Endothelial cell of umbilical vein (primary cell): ENCODE measurements at regions not wholly inside any gene's neighbourhood (a gene's known extent, or its start where the extent isn't known, plus 50 kb on each side); places are given as distances from the start of the nearest gene placed in this dataset.

Experiments used
- BruUV-seq: library from RNA; stranded (reverse); fragments of 400-500 nt; replicated peaks from 2 replicates; lab custom pipeline; 2021; lab: Mats Ljungman, UMichigan
- CTCF ChIA-PET: fragments of 300-600, 350-600 bp; sonication (Branson Sonifier 250); formaldehyde crosslinking; loops from one replicate; lab custom pipeline; 2021; ENCODE audit warnings: antibody characterized with exemption, inconsistent platforms; lab: Charles Lee
- POLR2A ChIA-PET: fragments of 300-600, 350-600 bp; sonication (Branson Sonifier 250); formaldehyde crosslinking; loops from one replicate; lab custom pipeline; 2021; ENCODE audit warnings: antibody characterized with exemption, inconsistent platforms; lab: Charles Lee
- DNase-seq: peaks from one replicate; pipeline ENCODE4 v3.0.0-alpha.2; 2011; ENCODE audit warnings: low read depth, low spot score
- FAIRE-seq: peaks from 2 replicates; lab custom pipeline; 2011; peaks lifted over from hg19 to GRCh38; lab: Jason Lieb, UNC
- H2AFZ ChIP-seq: 2 replicates; pipeline ENCODE4 v1.6.0; 2012; ENCODE audit warnings: low read depth, low read length, control low read depth, inconsistent platforms
- H3K27ac ChIP-seq: 2 replicates; pipeline ENCODE4 v1.5.1; 2011; ENCODE audit warnings: low read depth, mild to moderate bottlenecking, control low read depth, low read length, moderate library complexity; ENCODE audit not compliant: insufficient read depth
- H3K27me3 ChIP-seq, 2 experiments: 2 replicates each; pipeline versions ENCODE4 v1.6.0 to v1.6.1; 2011; ENCODE audit warnings: low read length in 2 of 2, mixed read lengths in 1 of 2; ENCODE audit not compliant: control insufficient read depth in 2 of 2, insufficient read depth in 2 of 2
- H3K36me3 ChIP-seq, 2 experiments: 2 replicates in 1 of 2; 3 replicates in 1 of 2; pipeline ENCODE4 v1.5.1; 2011; ENCODE audit warnings: low read length in 2 of 2, mild to moderate bottlenecking in 1 of 2, moderate library complexity in 1 of 2; ENCODE audit not compliant: control insufficient read depth in 2 of 2, insufficient read depth in 2 of 2; ENCODE audit errors: extremely low read depth in 1 of 2
- H3K4me1 ChIP-seq: 3 replicates; pipeline ENCODE4 v1.5.1; 2011; ENCODE audit warnings: mild to moderate bottlenecking, low read length; ENCODE audit not compliant: control insufficient read depth, insufficient read depth; ENCODE audit errors: extremely low read depth
- H3K4me2 ChIP-seq: 2 replicates; pipeline ENCODE4 v1.6.1; 2011; ENCODE audit warnings: low read length, control low read depth, mixed read lengths; ENCODE audit not compliant: insufficient read depth
- H3K4me3 ChIP-seq, 3 experiments: fragments of 200-600 bp in 1 of 3; sonication (generic), shearing (Covaris generic) in 1 of 3; replicated peaks in 1 of 3; 2 replicates each; pipeline ENCODE4 v1.5.1; 2011 to 2016; ENCODE audit warnings: control low read depth in 3 of 3, low read length in 3 of 3, mild to moderate bottlenecking in 2 of 3, inconsistent platforms in 1 of 3, low read depth in 1 of 3, moderate library complexity in 1 of 3; ENCODE audit not compliant: insufficient read depth in 1 of 3
- H3K79me2 ChIP-seq: 2 replicates; pipeline ENCODE4 v1.6.0; 2012; ENCODE audit warnings: low read length, inconsistent platforms; ENCODE audit not compliant: control insufficient read depth, insufficient read depth
- H3K9ac ChIP-seq: replicated peaks from 2 replicates; pipeline ENCODE3; 2011; ENCODE audit warnings: low read length, control low read depth; ENCODE audit not compliant: insufficient read depth; ENCODE audit errors: extremely low read depth
- H3K9me1 ChIP-seq: replicated peaks from 3 replicates; pipeline ENCODE4 v1.6.0; 2011; ENCODE audit warnings: mild to moderate bottlenecking, low read length; ENCODE audit not compliant: control insufficient read depth, insufficient read depth; ENCODE audit errors: extremely low read depth
- H3K9me3 ChIP-seq: replicated peaks from 2 replicates; pipeline ENCODE4 v1.5.1; 2012; ENCODE audit warnings: low read length, inconsistent platforms; ENCODE audit not compliant: control insufficient read depth, insufficient read depth
- H4K20me1 ChIP-seq: replicated peaks from 2 replicates; pipeline ENCODE3; 2011; ENCODE audit warnings: mild to moderate bottlenecking, low read length; ENCODE audit not compliant: control insufficient read depth, insufficient read depth; ENCODE audit errors: extremely low read depth
- FOS ChIP-seq: IDR thresholded peaks from 2 replicates; pipeline ENCODE4 v1.6.1; 2011; ENCODE audit warnings: mild to moderate bottlenecking, low read length, moderate library complexity, borderline replicate concordance; ENCODE audit not compliant: insufficient read depth
- GATA2 ChIP-seq: IDR thresholded peaks from 2 replicates; pipeline ENCODE4 v1.7.0; 2011; ENCODE audit warnings: low read depth, mild to moderate bottlenecking, moderate library complexity, mixed read lengths, low read length; ENCODE audit not compliant: insufficient read length, insufficient read depth
- JUN ChIP-seq: IDR thresholded peaks from 2 replicates; pipeline ENCODE4 v1.6.1; 2011; ENCODE audit warnings: borderline replicate concordance, low read depth; ENCODE audit not compliant: insufficient read length, insufficient read depth
- MYC ChIP-seq: IDR thresholded peaks from one replicate; pipeline ENCODE4 v1.6.1; 2011; ENCODE audit warnings: mild to moderate bottlenecking, low read depth, low read length
- POLR2A ChIP-seq: IDR thresholded peaks from 2 replicates; pipeline ENCODE4 v1.6.1; 2012; ENCODE audit warnings: low read depth, mild to moderate bottlenecking, control low read depth, low read length
- POLR2AphosphoS5 ChIP-seq: IDR thresholded peaks from 2 replicates; pipeline ENCODE4 v1.6.1; 2012; ENCODE audit warnings: low read depth, mild to moderate bottlenecking, control low read depth, low read length, moderate library complexity; ENCODE audit not compliant: insufficient read depth
- dilution Hi-C: fragments of 300-500 bp; cut with MboI; formaldehyde crosslinking; loops from one replicate; pipeline ENCODE4 v1.15.0; 2019; ENCODE audit warnings: low sequenced_read_pairs; ENCODE audit not compliant: extremely low pct_ligation_motif_present
- intact Hi-C: fragments of 100-400 bp; cut with micrococcal nuclease; formaldehyde crosslinking; loops from one replicate; pipeline ENCODE4 v1.10.0; 2022
- TF ChIP-seq, protein P1 (sequence below), 2 donors: IDR thresholded peaks; 1 replicate in 1 of 2; 2 replicates in 1 of 2; pipeline ENCODE4 v1.5.1; 2011; ENCODE audit warnings: low read length in 2 of 2, mild to moderate bottlenecking in 2 of 2, moderate library complexity in 2 of 2, control low read depth in 1 of 2, inconsistent platforms in 1 of 2, low read depth in 1 of 2; ENCODE audit not compliant: insufficient read depth in 1 of 2; ENCODE audit errors: extremely low read depth in 1 of 2
- TF ChIP-seq, protein P2 (sequence below): IDR thresholded peaks from 2 replicates; pipeline ENCODE4 v1.6.1; 2011; ENCODE audit not compliant: insufficient read depth, insufficient read length

DNA sequence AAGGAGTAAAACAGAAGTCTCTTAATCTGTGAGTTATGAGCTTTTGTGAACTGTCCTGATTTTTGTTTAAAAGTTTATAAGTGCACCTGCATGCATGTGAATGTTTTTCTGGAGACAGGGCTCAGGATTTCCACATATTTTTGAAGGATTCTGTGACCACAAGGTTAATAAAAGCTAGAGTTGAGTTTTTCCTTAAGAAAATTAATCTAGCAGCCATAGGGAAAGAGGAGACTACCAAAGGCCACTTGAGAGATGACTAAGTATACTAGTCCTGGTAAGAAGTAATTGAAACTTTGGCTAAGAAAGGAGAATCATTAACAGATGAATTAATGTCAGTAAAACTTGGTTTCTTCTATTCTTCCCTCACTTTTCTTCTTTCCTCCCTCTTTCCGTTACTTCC is 176.8 kb upstream of the EPHA3 start:
- Histone ChIP-seq H3K36me3 (no peaks in the 10 kb centered on the region), H3K79me2 (no peaks in the 10 kb centered on the region), H3K9me3 (no peaks in the 10 kb centered on the region), H3K9ac (no peak overlapping the region), H3K4me2 (no peak overlapping the region), H3K9me1 (no peaks in the 10 kb centered on the region), H4K20me1 (no peaks in the 10 kb centered on the region), H2AFZ (no peak overlapping the region), H3K27ac (no peak overlapping the region), H3K4me1 (no peaks in the 10 kb centered on the region), H3K4me3 (no peak overlapping the region), H3K27me3 (no peaks in the 10 kb centered on the region)
- TF ChIP-seq, protein P1, sequence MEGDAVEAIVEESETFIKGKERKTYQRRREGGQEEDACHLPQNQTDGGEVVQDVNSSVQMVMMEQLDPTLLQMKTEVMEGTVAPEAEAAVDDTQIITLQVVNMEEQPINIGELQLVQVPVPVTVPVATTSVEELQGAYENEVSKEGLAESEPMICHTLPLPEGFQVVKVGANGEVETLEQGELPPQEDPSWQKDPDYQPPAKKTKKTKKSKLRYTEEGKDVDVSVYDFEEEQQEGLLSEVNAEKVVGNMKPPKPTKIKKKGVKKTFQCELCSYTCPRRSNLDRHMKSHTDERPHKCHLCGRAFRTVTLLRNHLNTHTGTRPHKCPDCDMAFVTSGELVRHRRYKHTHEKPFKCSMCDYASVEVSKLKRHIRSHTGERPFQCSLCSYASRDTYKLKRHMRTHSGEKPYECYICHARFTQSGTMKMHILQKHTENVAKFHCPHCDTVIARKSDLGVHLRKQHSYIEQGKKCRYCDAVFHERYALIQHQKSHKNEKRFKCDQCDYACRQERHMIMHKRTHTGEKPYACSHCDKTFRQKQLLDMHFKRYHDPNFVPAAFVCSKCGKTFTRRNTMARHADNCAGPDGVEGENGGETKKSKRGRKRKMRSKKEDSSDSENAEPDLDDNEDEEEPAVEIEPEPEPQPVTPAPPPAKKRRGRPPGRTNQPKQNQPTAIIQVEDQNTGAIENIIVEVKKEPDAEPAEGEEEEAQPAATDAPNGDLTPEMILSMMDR (IDR thresholded peaks at IDR 0.05; ENCODE audit: extremely low read depth in 1 of 2, insufficient read depth in 1 of 2, low read depth in 1 of 2, low read length in 2 of 2) = no peak
- no peak for TF ChIP-seq GATA2
- no peak for TF ChIP-seq POLR2A
- no peak for TF ChIP-seq POLR2AphosphoS5
- no peak for TF ChIP-seq JUN
- TF ChIP-seq MYC = no peak
- TF ChIP-seq FOS = no peak
- TF ChIP-seq, protein P2, sequence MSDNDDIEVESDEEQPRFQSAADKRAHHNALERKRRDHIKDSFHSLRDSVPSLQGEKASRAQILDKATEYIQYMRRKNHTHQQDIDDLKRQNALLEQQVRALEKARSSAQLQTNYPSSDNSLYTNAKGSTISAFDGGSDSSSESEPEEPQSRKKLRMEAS = no peak
- ChIA-PET CTCF (no interaction called here), POLR2A (no interaction called here)
- intact Hi-C loops (no loop called here), dilution Hi-C loops (no loop called here)
- DNase-seq (no peak), FAIRE-seq (no peak)
- BruUV-seq = no TSS peak
